ENCODE measurements at regions not wholly inside any gene's neighbourhood (a gene's known extent, or its start where the extent isn't known, plus 50 kb on each side); places are given as distances from the start of the nearest gene placed in this dataset.

DNA sequence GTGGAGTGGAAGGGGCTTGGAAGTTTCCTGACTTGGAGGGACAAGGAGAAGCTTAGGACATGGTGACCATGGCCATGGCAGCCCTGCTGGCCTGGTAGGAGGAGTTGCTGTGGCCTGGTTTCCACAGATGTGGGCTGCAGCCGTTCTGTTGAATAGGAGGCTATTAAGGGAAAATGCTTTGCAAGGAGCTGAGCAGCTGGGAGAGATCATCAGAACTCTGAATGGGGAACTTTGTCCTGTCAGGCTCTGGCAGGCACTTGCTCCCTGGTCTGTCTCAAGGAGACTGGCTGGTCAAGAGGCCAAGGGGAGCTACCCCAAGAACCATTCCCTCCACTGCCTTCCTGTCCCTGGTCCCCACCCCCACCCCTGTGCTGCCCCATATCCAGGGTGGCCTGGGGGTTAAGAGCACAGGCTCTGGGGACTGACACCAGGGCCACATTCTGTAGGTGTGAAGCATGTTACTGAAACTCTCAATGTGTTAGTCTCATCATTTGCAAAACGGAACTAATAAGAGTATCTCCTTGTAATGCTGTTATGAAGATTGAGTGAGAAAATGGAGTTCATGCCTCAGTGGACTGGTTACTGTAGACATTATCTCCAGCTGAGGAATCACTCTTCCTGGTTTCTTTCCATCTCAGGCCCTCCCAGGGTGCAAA lies 84.0 kb upstream of the ARAP3 start:
- Histone ChIP-seq H3K4me3 (replicated peaks in 1 of 3; ENCODE audit: low read depth in 2 of 3, low read length in 3 of 3) (no peak overlapping the region), H3K27ac (ENCODE audit: low read depth in 1 of 2, low read length in 2 of 2) (no peak overlapping the region), H3K4me2 (replicated peaks; ENCODE audit: extremely low read depth, low read length, poor library complexity, severe bottlenecking) (no peak overlapping the region), H3K79me2 (ENCODE audit: insufficient read depth, low read length) (no peaks in the 10 kb centered on the region), H3K9me3 (replicated peaks in 1 of 2; ENCODE audit: control insufficient read depth in 1 of 2, insufficient read depth in 1 of 2, low read length in 2 of 2) (no peaks in the 10 kb centered on the region), H4K20me1 (ENCODE audit: insufficient read depth, low read length) (no peaks in the 10 kb centered on the region), H3K4me1 (ENCODE audit: control insufficient read depth in 1 of 2, insufficient read depth in 2 of 2, low read length in 2 of 2) (no peaks in the 10 kb centered on the region), H3K27me3 (ENCODE audit: control insufficient read depth in 2 of 2, insufficient read depth in 2 of 2, low read length in 2 of 2) (no peaks in the 10 kb centered on the region), H2AFZ (ENCODE audit: insufficient read depth, low read depth, low read length, poor library complexity, severe bottlenecking) (no peak overlapping the region), H3K9ac (ENCODE audit: insufficient read depth, low read length, poor library complexity, severe bottlenecking) (no peak overlapping the region), H3K36me3 (replicated peaks in 1 of 2; ENCODE audit: control insufficient read depth in 1 of 2, insufficient read depth in 2 of 2, low read length in 2 of 2) (no peaks in the 10 kb centered on the region)
- intact Hi-C loops (cut with micrococcal nuclease): no loop called here
- Mint-ChIP-seq H3K4me3 (no peak overlapping the region), H3K36me3 (no peaks in the 10 kb centered on the region), H3K27me3 (ENCODE audit: low read depth in 3 of 3) (peaks cover 14 to 33% (median 19%) of the 10 kb centered on the region in 3 donors), H3K4me1 (no peaks in the 10 kb centered on the region), H3K27ac (no peak overlapping the region), H3K9me3 (no peaks in the 10 kb centered on the region)
- no peak for DNase-seq
- 57% methylated on average over 1 of the region's 2 CpGs for WGBS (ENCODE audit: insufficient coverage)
- TF ChIP-seq, protein P1, sequence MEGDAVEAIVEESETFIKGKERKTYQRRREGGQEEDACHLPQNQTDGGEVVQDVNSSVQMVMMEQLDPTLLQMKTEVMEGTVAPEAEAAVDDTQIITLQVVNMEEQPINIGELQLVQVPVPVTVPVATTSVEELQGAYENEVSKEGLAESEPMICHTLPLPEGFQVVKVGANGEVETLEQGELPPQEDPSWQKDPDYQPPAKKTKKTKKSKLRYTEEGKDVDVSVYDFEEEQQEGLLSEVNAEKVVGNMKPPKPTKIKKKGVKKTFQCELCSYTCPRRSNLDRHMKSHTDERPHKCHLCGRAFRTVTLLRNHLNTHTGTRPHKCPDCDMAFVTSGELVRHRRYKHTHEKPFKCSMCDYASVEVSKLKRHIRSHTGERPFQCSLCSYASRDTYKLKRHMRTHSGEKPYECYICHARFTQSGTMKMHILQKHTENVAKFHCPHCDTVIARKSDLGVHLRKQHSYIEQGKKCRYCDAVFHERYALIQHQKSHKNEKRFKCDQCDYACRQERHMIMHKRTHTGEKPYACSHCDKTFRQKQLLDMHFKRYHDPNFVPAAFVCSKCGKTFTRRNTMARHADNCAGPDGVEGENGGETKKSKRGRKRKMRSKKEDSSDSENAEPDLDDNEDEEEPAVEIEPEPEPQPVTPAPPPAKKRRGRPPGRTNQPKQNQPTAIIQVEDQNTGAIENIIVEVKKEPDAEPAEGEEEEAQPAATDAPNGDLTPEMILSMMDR (IDR thresholded peaks at IDR 0.05): no peak

DNA sequence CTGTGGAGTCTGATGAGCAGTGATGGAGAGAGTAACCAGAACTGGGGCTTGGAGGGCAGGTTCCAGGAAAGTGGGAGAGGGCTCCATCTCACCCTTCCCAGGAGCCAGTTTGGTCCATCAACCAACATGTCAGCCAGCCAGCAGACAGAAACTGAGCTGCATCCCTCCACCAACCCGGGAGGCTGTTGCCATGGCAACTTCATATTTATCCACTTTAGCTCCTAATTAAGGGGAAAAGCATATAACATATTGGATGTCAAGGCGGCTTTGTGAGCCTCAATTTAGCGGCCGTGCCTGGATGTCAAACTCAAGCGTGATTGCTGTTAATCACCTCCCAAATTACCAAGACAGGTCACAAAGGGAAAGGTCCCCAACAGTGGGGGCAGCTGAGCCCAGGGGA lies 81.5 kb upstream of the ARAP3 start:
- Histone ChIP-seq H3K4me3 (replicated peaks in 1 of 3; ENCODE audit: low read depth in 2 of 3, low read length in 3 of 3) (no peak overlapping the region), H3K4me1 (ENCODE audit: control insufficient read depth in 1 of 2, insufficient read depth in 2 of 2, low read length in 2 of 2) (no peaks in the 10 kb centered on the region), H3K27ac (ENCODE audit: low read depth in 1 of 2, low read length in 2 of 2) (no peak overlapping the region), H3K4me2 (replicated peaks; ENCODE audit: extremely low read depth, low read length, poor library complexity, severe bottlenecking) (no peak overlapping the region), H4K20me1 (ENCODE audit: insufficient read depth, low read length) (no peaks in the 10 kb centered on the region), H3K27me3 (ENCODE audit: control insufficient read depth in 2 of 2, insufficient read depth in 2 of 2, low read length in 2 of 2) (peaks cover 2 to 12% of the 10 kb centered on the region in 2 donors), H3K9ac (ENCODE audit: insufficient read depth, low read length, poor library complexity, severe bottlenecking) (no peak overlapping the region), H2AFZ (ENCODE audit: insufficient read depth, low read depth, low read length, poor library complexity, severe bottlenecking) (no peak overlapping the region), H3K79me2 (ENCODE audit: insufficient read depth, low read length) (no peaks in the 10 kb centered on the region), H3K9me3 (replicated peaks in 1 of 2; ENCODE audit: control insufficient read depth in 1 of 2, insufficient read depth in 1 of 2, low read length in 2 of 2) (no peaks in the 10 kb centered on the region), H3K36me3 (replicated peaks in 1 of 2; ENCODE audit: control insufficient read depth in 1 of 2, insufficient read depth in 2 of 2, low read length in 2 of 2) (no peaks in the 10 kb centered on the region)
- intact Hi-C loops (cut with micrococcal nuclease): no loop called here
- Mint-ChIP-seq H3K27ac (no peak overlapping the region), H3K27me3 (ENCODE audit: low read depth in 3 of 3) (peaks cover 33 to 50% (median 38%) of the 10 kb centered on the region in 3 donors), H3K9me3 (peaks cover 0 to under 1% (median 0%) of the 10 kb centered on the region in 7 donors), H3K4me1 (no peaks in the 10 kb centered on the region), H3K36me3 (no peaks in the 10 kb centered on the region), H3K4me3 (no peak overlapping the region)
- WGBS (ENCODE audit: insufficient coverage): no CpG with 5 or more reads among the region's 5 CpGs
- DNase-seq: no peak
- TF ChIP-seq, protein P1 (IDR thresholded peaks at IDR 0.05): no peak

Measured in CD14-positive monocyte (primary cell).